Keratinocyte (primary cell): ENCODE measurements at regions not wholly inside any gene's neighbourhood (a gene's known extent, or its start where the extent isn't known, plus 50 kb on each side); places are given as distances from the start of the nearest gene placed in this dataset.

Experiments used
- DNase-seq: peaks from one replicate; pipeline ENCODE4 v3.0.0-alpha.2; 2011; ENCODE audit warnings: low read depth, missing footprints, low spot score
- FAIRE-seq: peaks from 2 replicates; lab custom pipeline; 2011; peaks lifted over from hg19 to GRCh38; lab: Jason Lieb, UNC
- H2AFZ ChIP-seq: 2 replicates; pipeline ENCODE4 v1.6.0; 2012; ENCODE audit warnings: low read length, control low read depth, inconsistent platforms; ENCODE audit not compliant: control insufficient read depth
- H3K27ac ChIP-seq: 2 replicates; pipeline ENCODE4 v1.5.1; 2011; ENCODE audit warnings: low read length; ENCODE audit not compliant: control insufficient read depth, insufficient read depth
- H3K27me3 ChIP-seq: 3 replicates; pipeline ENCODE4 v1.6.0; 2011; ENCODE audit warnings: low read length; ENCODE audit not compliant: control insufficient read depth, insufficient read depth; ENCODE audit errors: extremely low read depth
- H3K36me3 ChIP-seq, 2 experiments: 2 replicates in 1 of 2; 3 replicates in 1 of 2; pipeline ENCODE4 v1.5.1; 2011; ENCODE audit warnings: low read length in 2 of 2, mild to moderate bottlenecking in 1 of 2; ENCODE audit not compliant: control insufficient read depth in 2 of 2, insufficient read depth in 2 of 2; ENCODE audit errors: extremely low read depth in 1 of 2
- H3K4me1 ChIP-seq: 3 replicates; pipeline ENCODE4 v1.5.1; 2011; ENCODE audit warnings: low read length; ENCODE audit not compliant: control insufficient read depth, insufficient read depth; ENCODE audit errors: extremely low read depth
- H3K4me2 ChIP-seq: 3 replicates; pipeline ENCODE4 v1.6.0; 2011; ENCODE audit warnings: low read depth, low read length; ENCODE audit not compliant: control insufficient read depth, insufficient read depth; ENCODE audit errors: extremely low read depth
- H3K4me3 ChIP-seq, 3 experiments: fragments of 200-600 bp in 1 of 3; sonication (generic) in 1 of 3; 2 replicates in 2 of 3; 3 replicates in 1 of 3; pipeline ENCODE4 v1.5.1; 2011 to 2016; ENCODE audit warnings: low read length in 3 of 3, mild to moderate bottlenecking in 3 of 3, control low read depth in 2 of 3, inconsistent platforms in 1 of 3, low read depth in 1 of 3, mixed read lengths in 1 of 3, mixed run types in 1 of 3, moderate library complexity in 1 of 3; ENCODE audit not compliant: control insufficient read depth in 2 of 3, insufficient read depth in 2 of 3; ENCODE audit errors: extremely low read depth in 1 of 3
- H3K79me2 ChIP-seq: 2 replicates; pipeline ENCODE4 v1.6.0; 2012; ENCODE audit warnings: low read length; ENCODE audit not compliant: control insufficient read depth, insufficient read depth
- H3K9ac ChIP-seq: 3 replicates; pipeline ENCODE4 v1.6.0; 2011; ENCODE audit warnings: low read length; ENCODE audit not compliant: control insufficient read depth, insufficient read depth; ENCODE audit errors: extremely low read depth
- H3K9me1 ChIP-seq: 3 replicates; pipeline ENCODE4 v1.6.0; 2011; ENCODE audit warnings: low read length; ENCODE audit not compliant: control insufficient read depth, insufficient read depth; ENCODE audit errors: extremely low read depth
- H3K9me3 ChIP-seq: 2 replicates; pipeline ENCODE4 v1.5.1; 2012; ENCODE audit warnings: low read depth, low read length; ENCODE audit not compliant: control insufficient read depth
- H4K20me1 ChIP-seq: 3 replicates; pipeline ENCODE4 v1.6.0; 2011; ENCODE audit warnings: low read length; ENCODE audit not compliant: control insufficient read depth, insufficient read depth; ENCODE audit errors: extremely low read depth
- CTCF ChIP-seq, 3 experiments: IDR thresholded peaks in 1 of 3; conservative IDR thresholded peaks in 1 of 3; optimal IDR thresholded peaks in 1 of 3; 2 replicates in 2 of 3; 3 replicates in 1 of 3; pipeline versions ENCODE3 to v1.5.1; 2011; ENCODE audit warnings: low read length in 3 of 3, mild to moderate bottlenecking in 3 of 3, moderate library complexity in 2 of 3, control low read depth in 1 of 3, inconsistent platforms in 1 of 3; ENCODE audit not compliant: insufficient read depth in 2 of 3; ENCODE audit errors: extremely low read depth in 1 of 3
- EZH2 ChIP-seq: IDR thresholded peaks from one replicate; pipeline ENCODE4 v1.6.1; 2012; ENCODE audit warnings: inconsistent platforms, mild to moderate bottlenecking, low read length, moderate library complexity
- dilution Hi-C: fragments of 300-500 bp; cut with MboI; formaldehyde crosslinking; loops from one replicate; pipeline ENCODE4 v1.7.0; 2020; ENCODE audit warnings: low sequenced_read_pairs; ENCODE audit not compliant: extremely low pct_ligation_motif_present

GRCh38 chr1:198932351-198932991 lies 293.6 kb downstream of the PTPRC start:
- FAIRE-seq: peak; percentile 84
- peaks cover 25% of the 10 kb centered on the region for H3K4me1 ChIP-seq
- H3K9ac ChIP-seq: peak overlapping the region; percentile 52

GRCh38 chr1:198933515-198934222 lies 294.8 kb downstream of the PTPRC start:
- Histone ChIP-seq H3K27me3 (no peaks in the 10 kb centered on the region), H3K79me2 (peaks cover 72% of the 10 kb centered on the region), H2AFZ (no peak overlapping the region), H3K9me1 (no peaks in the 10 kb centered on the region), H4K20me1 (no peaks in the 10 kb centered on the region), H3K4me1 (peaks cover 25% of the 10 kb centered on the region), H3K36me3 (no peaks in the 10 kb centered on the region), H3K4me2 (peak overlapping the region; percentile 64), H3K27ac (peak overlapping the region; percentile 90), H3K9ac (peak overlapping the region; percentile 88), H3K9me3 (no peaks in the 10 kb centered on the region), H3K4me3 (peak overlapping the region in 2 of 3 experiments; percentile 94 to 98)
- TF ChIP-seq EZH2 (no peak), CTCF (optimal IDR thresholded peaks at IDR 0.05 in 1 of 3, IDR thresholded peaks at IDR 0.05 in 1 of 3, conservative IDR thresholded peaks at IDR 0.05 in 1 of 3; ENCODE audit: extremely low read depth in 1 of 3, insufficient read depth in 2 of 3, low read length in 3 of 3) (no peak)
- DNase-seq (no peak), FAIRE-seq (peak; percentile 72)
- dilution Hi-C loops: no loop called here

More at GRCh38 chr1:198932351-198932991, 293.6 kb downstream of the PTPRC start:
- dilution Hi-C loops: no loop called here
- Histone ChIP-seq H2AFZ (peak overlapping the region; percentile 18), H3K4me3 (peak overlapping the region; percentile 16 to 65 (median 56)), H3K9me3 (no peaks in the 10 kb centered on the region), H3K36me3 (no peaks in the 10 kb centered on the region), H3K27ac (peak overlapping the region; percentile 75), H4K20me1 (no peaks in the 10 kb centered on the region), H3K79me2 (peaks cover 81% of the 10 kb centered on the region), H3K9me1 (no peaks in the 10 kb centered on the region), H3K4me2 (peak overlapping the region; percentile 94), H3K27me3 (no peaks in the 10 kb centered on the region)
- no peak for DNase-seq
- no peak for TF ChIP-seq CTCF (optimal IDR thresholded peaks at IDR 0.05 in 1 of 3, IDR thresholded peaks at IDR 0.05 in 1 of 3, conservative IDR thresholded peaks at IDR 0.05 in 1 of 3; ENCODE audit: extremely low read depth in 1 of 3, insufficient read depth in 2 of 3, low read length in 3 of 3)
- TF ChIP-seq EZH2: no peak
